Ovary (tissue), 7 donors: ENCODE measurements at regions not wholly inside any gene's neighbourhood (a gene's known extent, or its start where the extent isn't known, plus 50 kb on each side); places are given as distances from the start of the nearest gene placed in this dataset.

Source experiments
- DNase-seq, 5 donors: peaks; one replicate each; pipeline ENCODE4 v3.0.0-alpha.2; 2019 to 2020
- H3K27ac ChIP-seq, 2 donors: fragments of 200-600 bp; one replicate each; pipeline versions ENCODE4 v1.5.1 to v1.8.0; 2019 to 2022
- H3K27me3 ChIP-seq: fragments of 200-600 bp; one replicate; pipeline ENCODE4 v1.8.0; 2022
- H3K36me3 ChIP-seq: fragments of 200-600 bp; sonication (generic); one replicate; pipeline ENCODE4 v1.5.1; 2019
- H3K4me1 ChIP-seq: one replicate; pipeline ENCODE4 v1.8.1; 2013; ENCODE audit warnings: mild to moderate bottlenecking, moderate library complexity; ENCODE audit not compliant: insufficient read depth
- H3K4me3 ChIP-seq: fragments of 200-600 bp; sonication (generic); one replicate; pipeline ENCODE4 v1.5.1; 2017
- H3K9me3 ChIP-seq, 2 donors: fragments of 200-600 bp in 1 of 2; sonication (generic) in 1 of 2; one replicate each; pipeline versions ENCODE4 v1.5.1 to v1.8.1; 2013 to 2019; ENCODE audit warnings: mild to moderate bottlenecking in 1 of 2, moderate library complexity in 1 of 2
- EP300 ChIP-seq: sonication (generic); formaldehyde crosslinking; IDR thresholded peaks from one replicate; pipeline ENCODE4 v1.6.1; 2017; ENCODE audit warnings: antibody characterized with exemption
- POLR2A ChIP-seq: fragments of 450-650 bp; IDR thresholded peaks from one replicate; pipeline ENCODE4 v1.6.1; 2017; ENCODE audit warnings: antibody characterized with exemption, mild to moderate bottlenecking, moderate library complexity
- WGBS, 3 donors: extraction: QIAGEN DNeasy Blood & Tissue Kit in 1 of 3; methylation state at CpG; one replicate each; pipeline versions ENCODE4 v1.1.5 to v1.1.7; 2013 to 2017; 5-methylcytosine and 5-hydroxymethylcytosine counted together
- intact Hi-C, 4 donors: fragments of 100-400 bp; cut with DNase I; formaldehyde crosslinking; loops; one replicate each; pipeline versions ENCODE4 v1.11.0 to v1.15.1; 2022 to 2023
- TF ChIP-seq, protein P1 (sequence below), 3 donors: fragments of 450-650 bp in 2 of 3; fragments of 200-600 bp in 1 of 3; IDR thresholded peaks; one replicate each; pipeline versions ENCODE4 v1.5.1 to v1.8.0; 2016 to 2022; ENCODE audit warnings: antibody characterized with exemption in 3 of 3, mild to moderate bottlenecking in 1 of 3
- donor health status: DM: no; HTN: no; CAD: no; lungs with moderate emphysema.
- donor health status: DM: no; HTN: no; CAD: no.
- donor health status: Bipolar disorder and iron deficiency.
- donor health status: DM: no; HTN: no; CAD: no.
- donor health status: DM: yes; HTN: yes; CAD: no.

DNA sequence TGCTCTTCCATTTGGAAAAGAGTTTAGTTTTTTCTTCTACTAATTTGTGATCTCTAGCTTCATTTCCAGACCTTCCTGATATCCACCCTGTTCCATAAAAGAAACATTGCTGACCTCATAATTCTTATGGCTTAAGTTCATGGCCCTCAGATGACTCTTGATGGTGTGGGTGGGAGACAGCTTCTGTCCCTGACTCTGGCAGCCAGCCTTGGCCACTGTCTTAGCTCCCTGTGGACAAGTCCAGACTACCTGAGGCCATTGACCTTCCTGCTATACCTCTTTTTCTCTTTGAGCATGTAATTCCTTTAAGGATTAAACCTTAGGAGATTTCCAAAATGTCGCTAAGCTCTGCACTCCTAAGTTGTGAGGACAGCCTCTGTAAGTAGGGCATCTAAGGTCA, 101.1 kb upstream of the DAP start:
- H3K27me3 ChIP-seq, result no peaks in the 10 kb centered on the region
- peaks cover 2% of the 10 kb centered on the region for H3K4me1 ChIP-seq
- no peak overlapping the region for H3K27ac ChIP-seq
- no peak overlapping the region for H3K4me3 ChIP-seq
- H3K9me3 ChIP-seq, result no peaks in the 10 kb centered on the region
- DNase-seq, result no peak
- 90 to 98% (median 93%) methylated on average over 1 of the region's 1 CpG for WGBS, 3 donors
- intact Hi-C loops, result no loop called here
- no peaks in the 10 kb centered on the region for H3K36me3 ChIP-seq
- no peak for TF ChIP-seq POLR2A
- TF ChIP-seq, protein P1, sequence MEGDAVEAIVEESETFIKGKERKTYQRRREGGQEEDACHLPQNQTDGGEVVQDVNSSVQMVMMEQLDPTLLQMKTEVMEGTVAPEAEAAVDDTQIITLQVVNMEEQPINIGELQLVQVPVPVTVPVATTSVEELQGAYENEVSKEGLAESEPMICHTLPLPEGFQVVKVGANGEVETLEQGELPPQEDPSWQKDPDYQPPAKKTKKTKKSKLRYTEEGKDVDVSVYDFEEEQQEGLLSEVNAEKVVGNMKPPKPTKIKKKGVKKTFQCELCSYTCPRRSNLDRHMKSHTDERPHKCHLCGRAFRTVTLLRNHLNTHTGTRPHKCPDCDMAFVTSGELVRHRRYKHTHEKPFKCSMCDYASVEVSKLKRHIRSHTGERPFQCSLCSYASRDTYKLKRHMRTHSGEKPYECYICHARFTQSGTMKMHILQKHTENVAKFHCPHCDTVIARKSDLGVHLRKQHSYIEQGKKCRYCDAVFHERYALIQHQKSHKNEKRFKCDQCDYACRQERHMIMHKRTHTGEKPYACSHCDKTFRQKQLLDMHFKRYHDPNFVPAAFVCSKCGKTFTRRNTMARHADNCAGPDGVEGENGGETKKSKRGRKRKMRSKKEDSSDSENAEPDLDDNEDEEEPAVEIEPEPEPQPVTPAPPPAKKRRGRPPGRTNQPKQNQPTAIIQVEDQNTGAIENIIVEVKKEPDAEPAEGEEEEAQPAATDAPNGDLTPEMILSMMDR (IDR thresholded peaks at IDR 0.05), result no peak
- no peak for TF ChIP-seq EP300

GRCh38 chr5:10861423-10861790, 100.4 kb upstream of the DAP start:
- no peaks in the 10 kb centered on the region for H3K27me3 ChIP-seq
- intact Hi-C loops, result no loop called here
- H3K27ac ChIP-seq, result no peak overlapping the region
- no peak overlapping the region for H3K4me3 ChIP-seq
- TF ChIP-seq, protein P1 (IDR thresholded peaks at IDR 0.05), result no peak
- TF ChIP-seq POLR2A (no peak), EP300 (no peak)
- peaks cover 2% of the 10 kb centered on the region for H3K4me1 ChIP-seq
- WGBS, 3 donors, result 85 to 96% (median 87%) methylated on average over 3 of the region's 3 CpGs
- DNase-seq, result no peak
- H3K36me3 ChIP-seq, result no peaks in the 10 kb centered on the region
- no peaks in the 10 kb centered on the region for H3K9me3 ChIP-seq

DNA sequence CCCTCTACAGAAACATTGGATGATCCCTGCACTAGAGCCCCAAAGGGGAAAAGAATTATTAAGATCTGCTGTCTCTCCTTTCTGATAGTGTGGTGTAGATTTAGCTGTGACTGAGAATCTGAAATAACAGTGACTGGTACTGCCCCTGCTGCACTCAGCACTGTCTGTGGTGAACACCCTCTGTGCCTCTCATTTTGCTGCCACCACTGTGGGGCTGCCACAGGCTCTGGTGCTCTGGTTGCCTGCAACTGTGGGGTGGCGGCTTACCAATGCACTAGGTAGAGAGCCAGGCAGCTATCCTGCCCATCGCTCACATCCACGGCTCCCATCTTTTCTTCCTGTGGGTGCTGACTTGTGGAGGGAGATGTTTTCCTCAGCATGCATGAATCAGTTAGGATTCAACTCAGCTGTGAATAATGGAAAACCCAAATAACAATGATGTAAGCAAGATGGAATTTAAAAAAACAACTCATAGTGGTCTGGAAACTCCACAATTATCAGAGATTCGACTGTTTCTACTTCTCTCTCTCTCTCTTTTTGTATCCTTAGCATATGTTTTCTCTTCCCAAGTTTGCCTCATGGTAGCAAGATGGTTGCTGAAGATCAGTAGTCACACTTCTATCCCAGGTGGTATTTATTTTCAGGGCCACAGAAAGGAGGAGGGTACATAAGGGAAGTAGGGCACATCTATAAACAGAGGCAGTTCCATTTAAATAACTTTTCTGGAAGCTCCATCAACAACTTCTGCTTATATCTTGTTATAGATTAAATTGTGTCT, 99.8 kb upstream of the DAP start:
- no peak overlapping the region for H3K4me3 ChIP-seq
- TF ChIP-seq, protein P1 (IDR thresholded peaks at IDR 0.05), result no peak
- TF ChIP-seq EP300, result no peak
- TF ChIP-seq POLR2A, result no peak
- intact Hi-C loops, result no loop called here
- no peaks in the 10 kb centered on the region for H3K9me3 ChIP-seq
- WGBS, 3 donors, result 64 to 68% (median 66%) methylated on average over 4 of the region's 4 CpGs
- no peaks in the 10 kb centered on the region for H3K27me3 ChIP-seq
- no peak overlapping the region for H3K27ac ChIP-seq
- peaks cover 2% of the 10 kb centered on the region for H3K4me1 ChIP-seq
- no peak for DNase-seq
- no peaks in the 10 kb centered on the region for H3K36me3 ChIP-seq

DNA sequence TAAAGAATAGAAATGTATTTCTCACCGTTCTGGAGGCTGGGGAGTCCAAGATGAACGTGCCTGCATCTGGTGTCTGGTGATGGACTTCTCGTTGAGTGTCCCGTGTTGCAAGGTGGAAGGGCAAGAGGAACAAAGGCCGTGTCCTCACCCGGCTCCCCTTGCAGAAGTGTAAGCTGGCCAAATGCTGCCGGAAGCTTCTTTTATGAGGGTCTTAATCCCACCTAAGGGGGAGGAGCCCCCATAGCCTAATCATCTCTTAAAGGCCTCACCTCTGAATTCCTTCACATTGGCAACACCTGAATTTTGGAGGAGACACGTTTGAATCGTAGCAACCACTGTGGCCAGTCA, 99.1 kb upstream of the DAP start:
- 85 to 86% (median 85%) methylated on average over 9 of the region's 9 CpGs for WGBS, 3 donors
- TF ChIP-seq POLR2A (no peak), EP300 (no peak)
- TF ChIP-seq, protein P1 (IDR thresholded peaks at IDR 0.05), result no peak
- Histone ChIP-seq H3K27me3 (no peaks in the 10 kb centered on the region), H3K4me3 (no peak overlapping the region), H3K4me1 (peaks cover 2% of the 10 kb centered on the region), H3K27ac (no peak overlapping the region), H3K36me3 (no peaks in the 10 kb centered on the region), H3K9me3 (no peaks in the 10 kb centered on the region)
- intact Hi-C loops, result no loop called here
- DNase-seq, result no peak
